Middle frontal gyrus (tissue), 1 donor: ENCODE measurements at regions not wholly inside any gene's neighbourhood (a gene's known extent, or its start where the extent isn't known, plus 50 kb on each side); places are given as distances from the start of the nearest gene placed in this dataset.

Experiments
- DNase-seq: peaks from one replicate; pipeline ENCODE4 v3.0.0-alpha.2; 2015; ENCODE audit warnings: low spot score; ENCODE audit errors: extremely low spot score

GRCh38 chr5:176733406-176734262, 76.7 kb upstream of the UNC5A start:
- DNase-seq = no peak

- no peak for DNase-seq
Observed at GRCh38 chr5:176734756-176735342, 75.5 kb upstream of the UNC5A start.

GRCh38 chr5:176735383-176736265, 74.7 kb upstream of the UNC5A start:
- DNase-seq = no peak

DNA sequence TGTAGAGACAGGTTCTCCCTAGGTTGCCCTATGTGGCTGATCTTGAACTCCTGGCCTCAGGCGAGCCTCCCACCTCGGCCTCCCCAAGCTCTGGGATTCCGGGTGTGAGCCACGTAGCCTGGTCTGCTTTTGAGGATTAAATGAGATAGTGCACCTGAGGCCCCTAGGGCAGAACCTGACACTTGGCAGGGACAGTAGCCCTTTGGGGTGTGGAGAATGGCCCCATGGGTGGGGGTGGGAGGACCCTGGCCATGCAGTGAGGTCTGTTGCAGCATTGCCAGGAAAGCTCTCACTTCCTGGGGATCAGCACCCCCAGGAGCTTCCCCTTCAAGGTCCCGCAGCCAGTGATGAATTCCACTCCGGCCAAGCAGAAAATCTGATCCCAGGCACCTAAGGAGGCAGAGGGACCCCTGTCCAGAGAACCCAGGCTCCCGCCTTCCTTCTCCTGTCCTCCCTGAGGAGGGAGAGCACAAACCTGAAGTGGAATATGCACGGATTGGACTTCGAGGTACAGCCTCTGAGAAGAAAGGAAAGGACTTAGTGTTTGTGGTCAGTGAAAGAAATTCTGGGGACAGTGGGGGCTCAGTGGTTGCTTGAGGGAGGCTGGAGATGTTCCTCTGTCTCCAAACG, 73.9 kb upstream of the UNC5A start:
- no peak for DNase-seq

- no peak for DNase-seq
Observed at GRCh38 chr5:176736931-176737745, 73.2 kb upstream of the UNC5A start.

- DNase-seq = no peak
Observed at GRCh38 chr5:176737746-176738636, 72.4 kb upstream of the UNC5A start.

DNA sequence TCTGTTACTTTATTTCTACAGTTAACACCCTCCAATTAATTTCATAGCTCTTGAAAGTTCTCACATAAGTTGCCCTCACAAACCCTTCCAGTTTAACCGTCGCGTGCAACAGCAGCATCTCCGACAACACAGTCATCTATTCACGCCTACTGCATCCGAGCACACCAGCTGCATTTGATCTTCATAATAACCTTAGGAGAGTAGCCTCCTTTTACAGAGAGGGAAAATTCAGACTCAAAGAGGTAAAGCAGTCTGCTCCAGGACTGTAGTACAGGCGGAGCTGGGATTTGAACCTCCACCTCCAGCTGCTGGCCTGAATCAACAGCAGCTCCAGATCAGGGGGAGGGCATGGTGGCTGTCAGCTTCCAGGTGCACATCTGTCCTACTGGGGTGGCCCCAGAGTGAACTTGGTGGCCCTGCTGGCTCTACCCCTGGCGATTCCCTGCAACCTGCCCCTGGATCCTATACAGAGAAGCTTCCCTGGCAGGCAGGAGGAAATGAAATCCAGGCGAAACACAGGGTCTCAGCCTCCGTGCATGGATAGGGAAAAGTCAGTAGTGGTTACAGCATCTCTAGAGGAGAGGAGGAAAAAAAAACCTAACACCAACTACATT, 71.6 kb upstream of the UNC5A start:
- DNase-seq = no peak

DNA sequence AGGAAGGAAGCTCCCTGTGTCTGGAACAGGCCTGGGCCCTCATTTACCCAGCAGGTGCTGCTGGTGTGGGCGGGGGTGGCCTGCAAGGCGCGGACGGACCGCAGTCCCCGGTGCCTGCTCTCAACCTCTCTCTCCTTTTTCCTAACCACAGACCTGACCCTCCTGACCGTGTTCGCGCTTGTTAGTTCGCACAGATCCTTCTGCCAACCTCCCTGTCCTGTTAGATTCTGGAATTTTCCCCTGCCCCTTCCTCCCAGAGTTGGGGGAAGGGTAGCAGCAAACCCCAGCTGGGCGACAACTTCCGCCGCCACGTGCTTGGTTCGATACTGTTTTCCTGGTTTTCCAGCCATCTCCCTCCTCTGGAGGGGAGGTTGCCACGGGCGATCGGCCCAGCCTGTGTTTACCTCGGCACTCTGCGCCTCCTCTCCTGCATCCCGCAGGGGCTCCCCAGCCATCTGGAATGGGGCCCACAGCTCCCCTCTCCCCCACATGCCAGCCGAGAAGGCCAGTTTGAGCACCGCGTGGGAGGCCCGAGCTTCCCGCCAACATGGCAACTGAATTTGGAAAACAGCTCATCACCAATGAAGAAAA, 70.8 kb upstream of the UNC5A start:
- DNase-seq = no peak

GRCh38 chr5:176740131-176740701, 70.1 kb upstream of the UNC5A start:
- no peak for DNase-seq

GRCh38 chr5:176740702-176741496, 69.5 kb upstream of the UNC5A start:
- no peak for DNase-seq

GRCh38 chr5:176741561-176742211, 68.7 kb upstream of the UNC5A start:
- DNase-seq = no peak

DNA sequence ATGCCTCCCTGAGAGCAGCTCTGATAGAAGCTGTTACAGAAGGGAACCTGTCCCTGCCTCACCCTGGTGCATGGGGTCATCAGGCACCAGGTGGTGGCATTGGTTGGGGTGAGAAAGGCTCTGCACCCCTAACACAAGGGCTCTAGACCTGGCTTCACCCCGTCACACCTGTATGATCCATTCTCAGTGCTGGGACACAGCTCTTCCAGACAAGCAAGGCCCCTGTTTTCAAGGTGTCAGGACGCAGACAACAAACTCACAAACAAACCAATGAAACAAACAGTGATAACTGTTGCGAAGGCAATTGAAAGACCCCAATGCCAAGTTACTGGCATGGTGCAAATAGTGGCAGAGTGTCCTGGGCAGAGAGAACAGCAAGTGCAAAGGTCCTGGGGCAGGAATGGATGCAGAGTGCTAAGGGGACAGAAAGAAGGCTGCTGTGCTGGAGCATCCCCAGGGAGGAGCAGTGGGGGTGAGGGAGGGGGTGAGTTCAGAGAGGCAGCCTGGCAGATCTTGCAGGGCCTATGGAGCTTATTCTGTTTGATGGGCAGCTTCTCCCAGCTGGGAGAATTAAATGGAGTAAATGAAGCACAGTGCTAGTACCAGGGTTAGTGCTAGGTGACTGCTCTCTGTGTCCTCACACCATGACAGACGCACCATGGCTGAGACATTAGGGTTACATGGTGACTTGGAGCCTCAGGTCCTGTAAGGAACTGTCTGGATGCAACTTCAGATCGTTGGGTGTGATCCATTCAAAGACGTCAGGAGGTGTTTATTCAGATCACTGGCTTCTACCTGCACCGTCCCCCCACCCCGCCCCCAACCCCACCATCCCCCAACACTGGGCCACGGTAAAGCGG, 67.9 kb upstream of the UNC5A start:
- DNase-seq = no peak

DNA sequence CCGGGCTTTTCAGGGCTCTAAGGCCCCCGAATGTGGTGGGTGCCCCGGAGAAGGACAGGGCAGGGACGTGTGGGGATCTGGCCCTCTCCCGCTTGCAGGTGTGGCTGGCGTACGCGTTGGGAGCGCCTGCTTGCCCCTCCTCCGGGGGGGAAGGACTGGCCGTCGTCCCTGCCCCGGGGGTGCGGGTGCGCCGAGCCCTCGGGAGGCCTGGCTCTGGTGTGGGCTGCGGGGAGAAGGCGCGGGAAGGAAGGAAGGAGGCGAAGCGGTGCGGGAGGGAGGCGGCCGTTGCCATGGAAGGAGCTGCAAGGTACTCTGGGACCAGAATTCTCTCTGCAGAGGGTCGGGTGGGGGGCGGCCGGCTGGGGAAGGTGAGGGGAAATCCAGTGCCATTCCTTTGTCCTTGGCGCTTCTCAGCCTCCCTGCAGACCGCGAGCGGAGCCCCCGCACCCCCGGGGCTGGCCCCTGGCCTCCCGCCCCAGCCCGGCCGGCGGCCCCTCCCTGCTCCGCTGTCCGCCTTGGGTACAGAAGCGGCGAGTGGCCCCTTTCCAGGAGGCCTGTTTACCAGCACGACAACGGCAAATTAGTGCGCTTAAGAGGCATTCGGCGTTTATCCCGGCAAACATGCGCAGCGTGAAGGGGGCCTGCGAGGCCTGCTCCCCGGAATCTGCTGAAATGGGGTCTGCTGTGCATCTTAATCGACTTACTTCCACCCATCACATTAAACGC, 67.1 kb upstream of the UNC5A start:
- no peak for DNase-seq

DNA sequence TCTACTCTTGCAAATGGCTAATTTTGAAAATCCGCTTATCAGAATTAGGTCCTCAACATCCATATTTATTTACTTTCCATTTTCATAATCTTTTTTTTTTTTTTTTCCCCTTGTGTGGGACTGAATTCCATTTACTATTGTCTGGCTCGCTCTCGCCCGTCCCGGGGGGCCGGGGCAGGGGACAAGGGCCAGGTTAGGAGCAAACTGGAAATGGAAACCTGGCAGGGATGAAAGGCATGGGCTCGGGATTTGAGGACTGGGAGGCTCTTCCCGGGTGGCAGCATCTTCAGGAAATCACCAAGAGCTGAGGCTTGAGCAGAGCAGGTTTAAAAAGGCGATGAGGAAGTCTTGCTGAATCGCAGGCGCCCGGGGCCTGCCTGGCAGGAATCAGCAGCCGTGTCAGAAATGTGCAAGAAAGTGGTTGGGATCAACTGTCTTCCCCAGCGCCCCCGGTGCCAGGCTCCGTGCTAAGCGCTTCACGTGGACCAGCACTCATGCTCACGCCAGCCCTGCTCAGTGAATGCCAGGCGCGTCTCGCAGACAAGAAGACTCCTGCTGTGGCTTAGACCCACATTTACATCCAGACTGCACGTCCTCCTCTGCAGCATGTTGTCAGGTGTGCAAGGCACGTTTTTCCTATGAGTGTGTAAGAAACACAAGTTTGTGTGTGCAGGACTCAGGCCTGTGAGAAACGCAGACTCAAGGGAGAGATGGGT, 66.3 kb upstream of the UNC5A start:
- DNase-seq = no peak

DNA sequence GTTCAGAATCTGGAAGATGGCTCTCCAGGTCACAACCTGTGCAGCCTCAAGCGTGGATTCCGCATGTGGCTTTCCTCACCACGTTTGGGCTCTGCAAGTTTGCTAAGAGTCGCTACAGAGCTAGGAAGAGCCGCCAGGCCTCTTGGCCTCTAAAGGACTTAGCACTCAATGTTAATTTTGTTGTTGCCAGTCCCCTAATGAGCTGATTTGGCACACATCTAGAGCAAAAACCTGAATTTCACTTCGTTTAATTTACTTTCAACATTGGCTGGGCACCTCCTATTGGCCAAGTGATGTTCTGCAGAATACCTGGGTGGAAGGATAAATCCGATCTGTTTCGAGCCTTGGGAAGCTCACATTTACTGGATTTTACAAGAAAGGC, 65.8 kb upstream of the UNC5A start:
- no peak for DNase-seq
